B cell (primary cell): ENCODE measurements at regions not wholly inside any gene's neighbourhood (a gene's known extent, or its start where the extent isn't known, plus 50 kb on each side); places are given as distances from the start of the nearest gene placed in this dataset.

ENCODE experiments used
- ATAC-seq: fragments of 200-7000 bp; cut with Tn5 transposase; one replicate; pipeline ENCODE4 v1.10.0; 2021; ENCODE audit warnings: low read depth, mild to moderate bottlenecking, moderate number of reproducible peaks, moderate library complexity
- CTCF ChIA-PET: fragments of 350-600 bp; sonication (Branson Sonifier 250); formaldehyde crosslinking; loops from one replicate; lab custom pipeline; 2021; ENCODE audit warnings: antibody characterized with exemption, inconsistent platforms; lab: Charles Lee
- POLR2A ChIA-PET: fragments of 350-600 bp; sonication (Branson Sonifier 250); formaldehyde crosslinking; loops from one replicate; lab custom pipeline; 2021; ENCODE audit warnings: antibody characterized with exemption; lab: Charles Lee
- DNase-seq: peaks from one replicate; pipeline ENCODE4 v3.0.0; 2013
- H2AFZ ChIP-seq: 2 replicates; pipeline ENCODE4 v1.6.1; 2012; ENCODE audit warnings: mild to moderate bottlenecking, low read depth, low read length; ENCODE audit not compliant: insufficient read depth, poor library complexity, severe bottlenecking
- H3K27ac ChIP-seq, 2 donors: 1 replicate in 1 of 2; 2 replicates in 1 of 2; pipeline ENCODE4 v1.5.1; 2012 to 2013; ENCODE audit warnings: low read length in 2 of 2, mild to moderate bottlenecking in 2 of 2, moderate library complexity in 1 of 2
- H3K27me3 ChIP-seq, 4 experiments: fragments of 200-600 bp in 1 of 4; sonication (generic) in 1 of 4; replicated peaks in 1 of 4; 1 replicate in 2 of 4; 2 replicates in 2 of 4; pipeline versions ENCODE4 v1.6.1 to v1.7.0; 2013 to 2016; ENCODE audit warnings: low read length in 3 of 4, mild to moderate bottlenecking in 2 of 4, mixed read lengths in 1 of 4, moderate library complexity in 1 of 4; ENCODE audit not compliant: insufficient read depth in 4 of 4, control insufficient read depth in 3 of 4; ENCODE audit errors: control extremely low read depth in 1 of 4
- H3K36me3 ChIP-seq, 2 experiments: replicated peaks in 1 of 2; 1 replicate in 1 of 2; 2 replicates in 1 of 2; pipeline versions ENCODE4 v1.6.1 to v1.7.1; 2013; ENCODE audit warnings: low read length in 1 of 2; ENCODE audit not compliant: insufficient read depth in 2 of 2, control insufficient read depth in 1 of 2; ENCODE audit errors: control extremely low read depth in 1 of 2, extremely low read depth in 1 of 2
- H3K4me1 ChIP-seq, 2 donors: fragments of 200-600 bp in 1 of 2; sonication (generic) in 1 of 2; 1 replicate in 1 of 2; 2 replicates in 1 of 2; pipeline versions ENCODE4 v1.5.1 to v1.6.1; 2013 to 2017; ENCODE audit warnings: low read length in 2 of 2; ENCODE audit not compliant: control insufficient read depth in 2 of 2, insufficient read depth in 2 of 2
- H3K4me2 ChIP-seq: replicated peaks from 2 replicates; pipeline ENCODE3; 2012; ENCODE audit warnings: mild to moderate bottlenecking, low read depth, low read length; ENCODE audit not compliant: poor library complexity, severe bottlenecking
- H3K4me3 ChIP-seq, 5 experiments: fragments of 200-600 bp in 1 of 5; sonication (generic) in 1 of 5; 1 replicate in 3 of 5; 2 replicates in 2 of 5; pipeline versions ENCODE4 v1.5.1 to v1.7.0; 2011 to 2016; ENCODE audit warnings: low read length in 4 of 5, mild to moderate bottlenecking in 4 of 5, low read depth in 2 of 5, control low read depth in 1 of 5, moderate library complexity in 1 of 5; ENCODE audit not compliant: insufficient read depth in 1 of 5; ENCODE audit errors: control extremely low read depth in 1 of 5, extremely low read depth in 1 of 5
- H3K79me2 ChIP-seq: fragments of 200-600 bp; sonication (generic); one replicate; pipeline ENCODE4 v1.6.0; 2016; ENCODE audit warnings: low read length; ENCODE audit not compliant: control insufficient read depth, insufficient read depth
- H3K9ac ChIP-seq: fragments of 200-600 bp; sonication (generic); 2 replicates; pipeline ENCODE4 v1.6.1; 2017; ENCODE audit warnings: mild to moderate bottlenecking, low read length, moderate library complexity
- H3K9me3 ChIP-seq, 3 donors: one replicate each; pipeline versions ENCODE4 v1.6.1 to v1.7.1; 2013; ENCODE audit warnings: low read length in 2 of 3; ENCODE audit not compliant: control insufficient read depth in 2 of 3, insufficient read depth in 1 of 3; ENCODE audit errors: control extremely low read depth in 1 of 3
- H4K20me1 ChIP-seq: 2 replicates; pipeline ENCODE4 v1.6.0; 2012; ENCODE audit warnings: mild to moderate bottlenecking, low read length; ENCODE audit not compliant: insufficient read depth, control insufficient read depth, poor library complexity, severe bottlenecking
- H3K27ac Mint-ChIP-seq: one replicate; pipeline ENCODE4 v1.8.0; 2021; ENCODE audit warnings: mixed read lengths
- H3K27me3 Mint-ChIP-seq: one replicate; pipeline ENCODE4 v1.8.0; 2021; ENCODE audit warnings: mixed read lengths
- H3K4me1 Mint-ChIP-seq: one replicate; pipeline ENCODE4 v1.8.0; 2021; ENCODE audit warnings: mixed read lengths
- H3K4me3 Mint-ChIP-seq: one replicate; pipeline ENCODE4 v1.8.0; 2021; ENCODE audit warnings: mixed read lengths
- H3K9me3 Mint-ChIP-seq: one replicate; pipeline ENCODE4 v1.8.0; 2022; ENCODE audit warnings: mixed read lengths; ENCODE audit not compliant: insufficient read depth
- EZH2 ChIP-seq: IDR thresholded peaks from 2 replicates; pipeline ENCODE4 v1.6.1; 2012; ENCODE audit warnings: borderline replicate concordance, low read depth, mild to moderate bottlenecking, moderate library complexity, low read length; ENCODE audit not compliant: insufficient read depth, poor library complexity, severe bottlenecking
- WGBS: methylation state at CpG from one replicate; pipeline ENCODE4 v1.1.5; 2013; ENCODE audit warnings: missing lambda C conversion rate; ENCODE audit not compliant: insufficient coverage; 5-methylcytosine and 5-hydroxymethylcytosine counted together
- intact Hi-C: fragments of 100-400 bp; cut with micrococcal nuclease; formaldehyde crosslinking; loops from one replicate; pipeline ENCODE4 v1.10.0; 2022
- TF ChIP-seq, protein P1 (sequence below): fragments of 200-600 bp; IDR thresholded peaks from one replicate; pipeline ENCODE4 v1.8.0; 2022; ENCODE audit warnings: antibody characterized with exemption, mild to moderate bottlenecking

DNA sequence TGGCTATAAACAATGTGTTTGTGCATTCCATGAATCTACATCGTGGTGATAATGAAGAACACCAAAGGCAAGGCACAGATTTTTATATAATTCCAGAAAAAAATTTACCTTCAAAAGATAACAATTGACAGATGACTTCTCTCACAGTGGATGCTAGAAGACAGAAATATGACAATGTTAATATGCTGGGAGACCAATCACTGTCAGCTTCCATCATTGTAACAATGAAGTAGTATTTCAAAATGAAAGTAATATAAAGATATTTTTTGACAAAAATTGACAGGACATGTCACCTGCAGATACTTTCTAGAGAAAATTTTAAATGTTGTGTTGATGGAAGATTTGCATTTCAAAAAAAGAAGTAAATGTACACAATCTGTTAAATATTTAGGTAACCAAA lies 1925.9 kb upstream of the LRRTM1 start:
- no peaks in the 10 kb centered on the region for H3K27me3 ChIP-seq
- no peaks in the 10 kb centered on the region for H3K4me1 ChIP-seq
- H3K4me3 ChIP-seq, result no peak overlapping the region
- H3K79me2 ChIP-seq, result no peaks in the 10 kb centered on the region
- intact Hi-C loops, result no loop called here
- no peak overlapping the region for H3K27ac Mint-ChIP-seq
- TF ChIP-seq, protein P1, sequence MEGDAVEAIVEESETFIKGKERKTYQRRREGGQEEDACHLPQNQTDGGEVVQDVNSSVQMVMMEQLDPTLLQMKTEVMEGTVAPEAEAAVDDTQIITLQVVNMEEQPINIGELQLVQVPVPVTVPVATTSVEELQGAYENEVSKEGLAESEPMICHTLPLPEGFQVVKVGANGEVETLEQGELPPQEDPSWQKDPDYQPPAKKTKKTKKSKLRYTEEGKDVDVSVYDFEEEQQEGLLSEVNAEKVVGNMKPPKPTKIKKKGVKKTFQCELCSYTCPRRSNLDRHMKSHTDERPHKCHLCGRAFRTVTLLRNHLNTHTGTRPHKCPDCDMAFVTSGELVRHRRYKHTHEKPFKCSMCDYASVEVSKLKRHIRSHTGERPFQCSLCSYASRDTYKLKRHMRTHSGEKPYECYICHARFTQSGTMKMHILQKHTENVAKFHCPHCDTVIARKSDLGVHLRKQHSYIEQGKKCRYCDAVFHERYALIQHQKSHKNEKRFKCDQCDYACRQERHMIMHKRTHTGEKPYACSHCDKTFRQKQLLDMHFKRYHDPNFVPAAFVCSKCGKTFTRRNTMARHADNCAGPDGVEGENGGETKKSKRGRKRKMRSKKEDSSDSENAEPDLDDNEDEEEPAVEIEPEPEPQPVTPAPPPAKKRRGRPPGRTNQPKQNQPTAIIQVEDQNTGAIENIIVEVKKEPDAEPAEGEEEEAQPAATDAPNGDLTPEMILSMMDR, result no peak
- TF ChIP-seq EZH2, result no peak
- no peak overlapping the region for H3K9ac ChIP-seq
- peaks cover 0 to 8% (median 0%) of the 10 kb centered on the region in 3 donors for H3K9me3 ChIP-seq
- no CpG with 5 or more reads among the region's 1 CpG for WGBS
- ATAC-seq, result no peak
- H3K4me2 ChIP-seq, result no peak overlapping the region
- POLR2A ChIA-PET, result no interaction called here
- no peak overlapping the region for H3K4me3 Mint-ChIP-seq
- H3K4me1 Mint-ChIP-seq, result no peaks in the 10 kb centered on the region
- H2AFZ ChIP-seq, result no peak overlapping the region
- CTCF ChIA-PET, result no interaction called here
- H3K36me3 ChIP-seq, result no peaks in the 10 kb centered on the region
- H3K27me3 Mint-ChIP-seq, result no peaks in the 10 kb centered on the region
- no peaks in the 10 kb centered on the region for H3K9me3 Mint-ChIP-seq
- H4K20me1 ChIP-seq, result no peaks in the 10 kb centered on the region
- H3K27ac ChIP-seq, result no peak overlapping the region
- DNase-seq, result no peak

DNA sequence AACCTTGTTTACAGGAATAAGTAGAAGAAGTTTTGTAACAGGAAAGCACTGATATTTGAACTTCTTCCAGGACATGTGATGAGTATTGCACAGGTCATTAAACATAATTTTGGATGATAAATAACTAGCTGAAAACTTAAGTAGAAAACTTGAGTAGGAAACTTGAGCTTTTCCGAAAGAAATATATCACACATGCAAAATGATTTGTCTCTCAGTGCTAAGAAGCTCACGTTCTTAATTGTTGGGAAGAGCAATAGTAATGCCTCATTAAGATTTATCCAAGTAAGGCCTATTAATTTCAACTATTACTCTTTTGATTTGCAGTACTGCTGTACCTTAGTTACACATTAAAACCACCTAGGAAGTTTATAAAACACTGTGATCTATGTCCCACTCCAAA lies 1921.9 kb upstream of the LRRTM1 start:
- Histone ChIP-seq H2AFZ (no peak overlapping the region), H3K27ac (no peak overlapping the region), H3K4me3 (no peak overlapping the region), H3K4me2 (no peak overlapping the region), H3K9me3 (peaks cover 4 to 10% (median 8%) of the 10 kb centered on the region in 3 donors), H3K79me2 (no peaks in the 10 kb centered on the region), H3K9ac (no peak overlapping the region), H3K4me1 (no peaks in the 10 kb centered on the region), H4K20me1 (no peaks in the 10 kb centered on the region), H3K27me3 (no peaks in the 10 kb centered on the region), H3K36me3 (no peaks in the 10 kb centered on the region)
- no peaks in the 10 kb centered on the region for H3K27me3 Mint-ChIP-seq
- no peak overlapping the region for H3K27ac Mint-ChIP-seq
- TF ChIP-seq EZH2, result no peak
- TF ChIP-seq, protein P1, result no peak
- no peaks in the 10 kb centered on the region for H3K4me1 Mint-ChIP-seq
- no peak overlapping the region for H3K4me3 Mint-ChIP-seq
- peaks cover 4% of the 10 kb centered on the region for H3K9me3 Mint-ChIP-seq
- no peak for DNase-seq
- no peak for ATAC-seq
- ChIA-PET POLR2A (no interaction called here), CTCF (no interaction called here)
- WGBS, result no CpG with 5 or more reads among the region's 2 CpGs
- intact Hi-C loops, result no loop called here
